Upper lobe of left lung (tissue), 4 donors: ENCODE measurements at regions not wholly inside any gene's neighbourhood (a gene's known extent, or its start where the extent isn't known, plus 50 kb on each side); places are given as distances from the start of the nearest gene placed in this dataset.
"Not testable (repeated sequence)": the region's sequence is repeated elsewhere in the genome, so short reads cannot be mapped to it uniquely, and the experiment has no call there.

Experiments
- CTCF ChIP-seq, 6 experiments: fragments of 450-650 bp in 4 of 6; fragments of 200-600 bp in 2 of 6; sonication (generic) in 2 of 6; IDR thresholded peaks; one replicate each; pipeline ENCODE4 v1.5.1; 2016 to 2019; ENCODE audit warnings: antibody characterized with exemption in 6 of 6
- POLR2A ChIP-seq, 4 donors: fragments of 450-650 bp; IDR thresholded peaks; one replicate each; pipeline ENCODE4 v1.5.1; 2016 to 2017; ENCODE audit warnings: antibody characterized with exemption in 4 of 4, mild to moderate bottlenecking in 2 of 4
- POLR2AphosphoS5 ChIP-seq, 2 donors: sonication (generic); formaldehyde crosslinking; IDR thresholded peaks; one replicate each; pipeline ENCODE4 v1.5.1; 2017; ENCODE audit warnings: antibody characterized with exemption in 2 of 2

- TF ChIP-seq CTCF, POLR2AphosphoS5, POLR2A (IDR thresholded peaks at IDR 0.05): not testable (repeated sequence)
Observed at GRCh38 chr1:208997053-208997452, 586.5 kb upstream of the CAMK1G start.
